Thymus (tissue), 11 donors: ENCODE measurements at regions not wholly inside any gene's neighbourhood (a gene's known extent, or its start where the extent isn't known, plus 50 kb on each side); places are given as distances from the start of the nearest gene placed in this dataset.
A peak's percentile ranks its signal among the peaks of the same experiment; 100 is the strongest.
"Not testable (repeated sequence)": the region's sequence is repeated elsewhere in the genome, so short reads cannot be mapped to it uniquely, and the experiment has no call there.

Experiments
- DNase-seq, 9 donors: peaks; one replicate each; pipeline ENCODE4 v3.0.0-alpha.2; 2013; ENCODE audit warnings: low spot score in 9 of 9, low read depth in 6 of 9, missing footprints in 1 of 9
- H3K27ac ChIP-seq, 2 donors: one replicate each; pipeline ENCODE4 v1.5.1; 2013; ENCODE audit warnings: control low read depth in 1 of 2, low read depth in 1 of 2, low read length in 1 of 2, mild to moderate bottlenecking in 1 of 2, moderate library complexity in 1 of 2
- H3K27me3 ChIP-seq, 2 donors: one replicate each; pipeline ENCODE4 v1.5.1; 2013; ENCODE audit warnings: low read length in 1 of 2; ENCODE audit not compliant: control insufficient read depth in 2 of 2, insufficient read depth in 1 of 2
- H3K36me3 ChIP-seq, 2 donors: one replicate each; pipeline ENCODE4 v1.5.1; 2013; ENCODE audit warnings: low read length in 1 of 2, mild to moderate bottlenecking in 1 of 2, moderate library complexity in 1 of 2; ENCODE audit not compliant: control insufficient read depth in 2 of 2, insufficient read depth in 2 of 2
- H3K4me1 ChIP-seq, 2 donors: one replicate each; pipeline ENCODE4 v1.5.1; 2013; ENCODE audit warnings: low read length in 2 of 2; ENCODE audit not compliant: control insufficient read depth in 2 of 2, insufficient read depth in 2 of 2
- H3K4me3 ChIP-seq, 2 donors: one replicate each; pipeline ENCODE4 v1.5.1; 2013; ENCODE audit warnings: low read length in 2 of 2, control low read depth in 1 of 2, mild to moderate bottlenecking in 1 of 2
- H3K9me3 ChIP-seq, 2 donors: one replicate each; pipeline ENCODE4 v1.5.1; 2013; ENCODE audit warnings: low read length in 1 of 2, mild to moderate bottlenecking in 1 of 2; ENCODE audit not compliant: control insufficient read depth in 2 of 2, insufficient read depth in 1 of 2
- WGBS: extraction: QIAGEN DNeasy Blood & Tissue Kit; methylation state at CpG from one replicate; pipeline ENCODE4 v1.1.7; 2013; 5-methylcytosine and 5-hydroxymethylcytosine counted together
- donor health status: healthy.

- Histone ChIP-seq H3K27me3 (no peaks in the 10 kb centered on the region), H3K4me1 (peaks cover 8 to 13% of the 10 kb centered on the region in 2 donors), H3K4me3 (no peak overlapping the region), H3K36me3 (peaks cover 0 to 3% of the 10 kb centered on the region in 2 donors), H3K27ac (no peak overlapping the region), H3K9me3 (no peaks in the 10 kb centered on the region)
- no peak for DNase-seq
- 84% methylated on average over 2 of the region's 2 CpGs for WGBS
Measured at GRCh38 chr2:64735504-64735903, 81.8 kb upstream of the SERTAD2 start.

DNA sequence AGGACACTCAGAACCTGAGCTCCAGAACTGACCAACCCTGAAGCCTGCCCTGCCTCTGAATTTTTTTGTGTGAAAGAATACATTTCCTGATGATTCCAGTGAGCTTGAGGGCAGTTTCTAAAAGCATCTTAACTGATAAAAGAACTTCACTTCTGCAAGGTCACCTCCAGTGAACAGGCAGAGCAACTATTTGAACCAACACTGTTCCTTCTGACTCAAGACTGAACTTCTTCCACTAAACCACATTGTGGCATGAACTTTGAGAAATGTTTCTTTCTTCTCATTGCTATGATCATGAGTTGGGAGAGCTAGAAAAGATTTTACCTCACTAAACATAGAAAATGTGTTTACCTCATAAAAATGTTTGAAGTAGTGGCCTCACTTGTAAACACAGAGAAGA lies 83.8 kb upstream of the SERTAD2 start:
- H3K27ac ChIP-seq: no peak overlapping the region
- DNase-seq: peak in 2 of 9 donors; percentile 42 to 73
- no peaks in the 10 kb centered on the region for H3K9me3 ChIP-seq
- no peaks in the 10 kb centered on the region for H3K27me3 ChIP-seq
- H3K4me3 ChIP-seq: no peak overlapping the region
- peaks cover 5% of the 10 kb centered on the region in 2 donors for H3K4me1 ChIP-seq
- H3K36me3 ChIP-seq: peaks cover 0 to 2% of the 10 kb centered on the region in 2 donors

DNA sequence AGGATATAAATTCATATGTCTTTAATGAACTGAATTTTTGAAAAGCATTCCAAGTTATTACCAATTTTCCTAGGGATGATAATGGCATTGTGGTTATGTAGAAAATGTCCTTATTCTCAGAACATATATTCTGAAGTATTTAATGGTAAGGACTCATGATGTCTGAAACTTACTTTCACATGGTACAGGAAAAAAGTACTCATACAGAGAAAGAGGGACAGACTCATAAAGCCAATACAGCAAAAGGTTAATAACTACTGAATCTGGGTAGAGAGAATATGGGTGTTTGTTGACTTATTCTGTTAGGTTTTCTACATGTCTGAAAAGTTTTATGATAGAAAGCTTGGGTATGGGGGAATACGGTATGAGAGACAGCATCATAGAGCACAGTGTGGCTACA lies 84.3 kb upstream of the SERTAD2 start:
- 95% methylated on average over 1 of the region's 1 CpG for WGBS
- H3K27ac ChIP-seq: no peak overlapping the region
- no peaks in the 10 kb centered on the region for H3K27me3 ChIP-seq
- DNase-seq: no peak
- no peak overlapping the region for H3K4me3 ChIP-seq
- peaks cover 5% of the 10 kb centered on the region in 2 donors for H3K4me1 ChIP-seq
- no peaks in the 10 kb centered on the region for H3K36me3 ChIP-seq
- no peaks in the 10 kb centered on the region for H3K9me3 ChIP-seq

DNA sequence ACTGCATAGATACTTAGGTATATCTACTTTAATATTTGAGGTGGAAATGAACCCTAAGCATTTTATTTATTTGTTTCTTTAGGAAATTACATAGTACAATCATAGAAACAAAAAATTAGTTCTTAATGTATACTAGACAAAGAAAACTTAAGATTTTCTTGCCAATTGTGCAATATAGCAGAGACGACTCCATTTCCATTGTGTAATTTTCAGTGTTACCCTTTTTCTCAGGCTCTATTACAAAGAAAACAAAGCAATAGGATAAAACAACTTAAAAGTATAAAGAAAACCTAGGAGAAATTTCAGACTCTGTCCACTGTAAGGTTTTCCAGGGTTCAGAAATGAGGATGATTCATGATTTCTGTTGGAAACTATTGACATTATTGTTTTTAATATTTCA lies 89.0 kb upstream of the SERTAD2 start:
- Histone ChIP-seq H3K9me3 (no peaks in the 10 kb centered on the region), H3K36me3 (no peaks in the 10 kb centered on the region), H3K27ac (no peak overlapping the region), H3K4me3 (no peak overlapping the region), H3K27me3 (no peaks in the 10 kb centered on the region), H3K4me1 (peaks cover 0 to 2% of the 10 kb centered on the region in 2 donors)
- 91% methylated on average over 1 of the region's 1 CpG for WGBS
- no peak for DNase-seq

DNA sequence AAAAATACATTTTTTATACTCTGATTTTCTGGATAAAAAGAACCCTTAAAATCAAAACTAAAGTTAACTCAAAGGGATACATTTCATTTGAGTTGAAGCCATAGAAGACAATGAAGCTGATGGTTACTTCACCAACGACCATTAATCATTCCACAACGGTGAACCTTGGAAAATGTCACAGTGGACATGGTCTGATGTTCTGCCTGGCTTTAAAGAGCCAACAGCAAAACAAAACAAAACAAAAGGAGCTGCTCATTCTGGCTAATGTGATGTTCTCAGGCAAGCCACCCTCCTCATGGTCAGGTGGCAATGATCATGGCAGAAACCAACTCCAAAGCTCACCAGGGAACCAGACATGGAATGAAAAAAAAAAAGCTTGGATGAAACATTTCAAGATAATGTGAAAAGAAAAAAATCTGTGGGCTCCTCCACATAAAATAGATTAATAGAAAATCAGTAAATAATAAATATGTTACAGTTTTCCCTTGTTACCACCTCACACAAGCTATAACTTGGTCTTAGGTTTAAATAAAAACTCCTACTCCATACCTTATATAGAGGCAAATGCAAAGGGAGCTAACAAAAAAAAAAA lies 90.1 kb upstream of the SERTAD2 start:
- Histone ChIP-seq H3K27me3 (no peaks in the 10 kb centered on the region), H3K4me1 (peaks cover 3 to 9% of the 10 kb centered on the region in 2 donors), H3K27ac (no peak overlapping the region), H3K9me3 (no peaks in the 10 kb centered on the region), H3K4me3 (no peak overlapping the region), H3K36me3 (no peaks in the 10 kb centered on the region)
- whole genome bisulfite sequencing: 94% methylated on average over 2 of the region's 2 CpGs
- DNase-seq: no peak

DNA sequence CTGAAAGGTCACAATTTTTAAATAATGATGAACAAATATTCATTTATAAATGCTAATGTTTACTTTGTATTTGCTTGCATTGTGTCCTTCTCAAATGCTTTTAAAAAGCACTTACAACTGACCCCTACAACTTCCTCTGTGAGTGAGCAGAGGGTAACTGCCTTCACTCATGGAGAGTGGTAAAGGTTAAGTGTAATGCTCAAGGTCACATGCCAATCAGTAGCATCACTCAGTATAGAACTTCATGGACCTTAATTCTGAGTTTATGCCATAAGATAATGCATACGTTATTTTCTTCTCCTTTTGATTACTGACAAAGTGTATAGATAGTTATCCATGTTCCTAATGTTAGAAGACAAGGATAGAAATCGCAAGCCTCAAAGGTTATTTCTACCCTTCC lies 91.8 kb upstream of the SERTAD2 start:
- H3K36me3 ChIP-seq: no peaks in the 10 kb centered on the region
- no peaks in the 10 kb centered on the region for H3K27me3 ChIP-seq
- no peaks in the 10 kb centered on the region for H3K9me3 ChIP-seq
- no peak overlapping the region for H3K27ac ChIP-seq
- peaks cover 6 to 12% of the 10 kb centered on the region in 2 donors for H3K4me1 ChIP-seq
- no peak overlapping the region for H3K4me3 ChIP-seq
- no peak for DNase-seq
- WGBS: 94% methylated on average over 2 of the region's 2 CpGs

DNA sequence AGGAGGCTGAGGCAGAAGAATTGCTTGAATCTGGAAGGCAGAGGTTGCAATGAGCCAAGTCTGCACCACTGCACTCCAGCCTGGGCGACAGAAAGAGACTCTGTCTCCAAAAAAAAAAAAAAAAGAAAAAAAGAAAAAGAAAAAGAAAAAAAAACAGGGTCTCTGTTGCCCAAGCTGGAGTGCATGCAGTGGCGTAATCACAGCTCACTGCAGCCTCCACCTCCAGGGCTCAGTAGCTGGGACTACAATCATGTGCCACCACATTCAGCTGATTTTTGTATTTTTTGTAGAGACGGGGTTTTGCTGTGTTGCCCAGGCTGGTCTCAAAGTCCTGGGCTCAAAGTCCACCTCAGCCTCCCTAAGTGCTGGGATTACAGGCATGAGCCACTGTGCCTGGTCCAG lies 94.0 kb upstream of the SERTAD2 start:
- H3K9me3 ChIP-seq, H3K27ac ChIP-seq, H3K36me3 ChIP-seq, H3K4me3 ChIP-seq, DNase-seq, H3K27me3 ChIP-seq: not testable (repeated sequence)
- WGBS: 91% methylated on average over 3 of the region's 3 CpGs
- H3K4me1 ChIP-seq: peaks cover 6 to 19% of the 10 kb centered on the region in 2 donors

DNA sequence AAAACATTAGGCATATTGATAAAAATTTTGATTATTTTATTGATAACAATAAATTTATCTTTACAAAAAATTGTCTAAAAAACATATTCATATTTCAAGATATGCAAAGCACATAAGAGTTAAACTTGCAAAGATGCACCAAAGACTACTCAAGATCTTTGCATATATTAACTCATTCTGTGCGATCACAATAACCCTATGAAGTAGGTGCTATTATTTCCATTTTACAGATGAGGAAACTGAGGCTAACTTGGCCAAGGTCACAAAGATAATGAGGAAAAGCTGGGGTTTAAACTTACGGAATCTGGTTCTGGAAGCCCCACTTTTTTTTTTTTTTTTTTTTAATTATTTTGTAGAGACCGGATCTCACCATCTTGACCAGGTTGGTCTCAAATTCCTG lies 94.4 kb upstream of the SERTAD2 start:
- H3K36me3 ChIP-seq: no peaks in the 10 kb centered on the region
- H3K27ac ChIP-seq: no peak overlapping the region
- no peaks in the 10 kb centered on the region for H3K9me3 ChIP-seq
- H3K4me1 ChIP-seq: peaks cover 6 to 19% of the 10 kb centered on the region in 2 donors
- DNase-seq: no peak
- WGBS: 97% methylated on average over 3 of the region's 3 CpGs
- no peak overlapping the region for H3K4me3 ChIP-seq
- H3K27me3 ChIP-seq: no peaks in the 10 kb centered on the region

- DNase-seq: no peak
- H3K4me1 ChIP-seq: peaks cover 6 to 19% of the 10 kb centered on the region in 2 donors
- H3K27ac ChIP-seq: peak overlapping the region; percentile 69 to 94
- 69% methylated on average over 2 of the region's 2 CpGs for WGBS
- no peaks in the 10 kb centered on the region for H3K27me3 ChIP-seq
- H3K4me3 ChIP-seq: peak overlapping the region in 1 of 2 donors; percentile 12
- no peaks in the 10 kb centered on the region for H3K36me3 ChIP-seq
- H3K9me3 ChIP-seq: no peaks in the 10 kb centered on the region
Measured at GRCh38 chr2:64748561-64748960, 94.8 kb upstream of the SERTAD2 start.
